SK-N-SH treated with all-trans-retinoic acid at 6 μM for 48 hours (cell line): ENCODE measurements at regions not wholly inside any gene's neighbourhood (a gene's known extent, or its start where the extent isn't known, plus 50 kb on each side); places are given as distances from the start of the nearest gene placed in this dataset.
A peak's percentile ranks its signal among the peaks of the same experiment; 100 is the strongest.

Experiments
- ATAC-seq: fragments of 200-7000 bp; cut with Tn5 transposase; 3 replicates; pipeline ENCODE4 v1.9.1; 2020; ENCODE audit warnings: mild to moderate bottlenecking, moderate library complexity
- ARNTL ChIP-seq: fragments of 450-650 bp; formaldehyde crosslinking; IDR thresholded peaks from 2 replicates; pipeline ENCODE4 v1.5.0; 2020; ENCODE audit warnings: low read depth, mild to moderate bottlenecking, moderate library complexity, borderline replicate concordance
- BACH2 ChIP-seq: fragments of 250-450 bp; sonication (Bioruptor Pico); IDR thresholded peaks from 2 replicates; pipeline ENCODE4 v1.9.0; 2021; ENCODE audit warnings: mild to moderate bottlenecking, borderline replicate concordance
- CSDC2 ChIP-seq: fragments of 250-450 bp; sonication (Bioruptor Pico); IDR thresholded peaks from 2 replicates; pipeline ENCODE4 v1.5.0; 2020; ENCODE audit warnings: mild to moderate bottlenecking, moderate library complexity
- ESRRG ChIP-seq: fragments of 250-450 bp; sonication (Bioruptor Pico); IDR thresholded peaks from 2 replicates; pipeline ENCODE4 v1.6.1; 2021; ENCODE audit warnings: mild to moderate bottlenecking
- GLIS3 ChIP-seq: fragments of 250-450 bp; sonication (Bioruptor Pico); IDR thresholded peaks from 2 replicates; pipeline ENCODE4 v1.5.0; 2020; ENCODE audit warnings: mild to moderate bottlenecking, moderate library complexity
- ISL1 ChIP-seq: fragments of 250-450 bp; sonication (Bioruptor Pico); IDR thresholded peaks from 2 replicates; pipeline ENCODE4 v2.1.2; 2022; ENCODE audit warnings: mild to moderate bottlenecking, moderate library complexity
- OSR1 ChIP-seq: fragments of 250-450 bp; sonication (Bioruptor Pico); IDR thresholded peaks from 2 replicates; pipeline ENCODE4 v1.8.0; 2022; ENCODE audit warnings: moderate library complexity, mild to moderate bottlenecking, inconsistent platforms
- PPARA ChIP-seq: fragments of 250-450 bp; sonication (Bioruptor Pico); IDR thresholded peaks from 2 replicates; pipeline ENCODE4 v1.5.0; 2020; ENCODE audit warnings: mild to moderate bottlenecking, borderline replicate concordance
- RARB ChIP-seq: fragments of 250-450 bp; sonication (Bioruptor Pico); IDR thresholded peaks from 2 replicates; pipeline ENCODE4 v1.8.0; 2021; ENCODE audit warnings: mild to moderate bottlenecking, moderate library complexity
- SNAI2 ChIP-seq: fragments of 250-450 bp; sonication (Bioruptor Pico); IDR thresholded peaks from 2 replicates; pipeline ENCODE4 v1.5.0; 2020; ENCODE audit warnings: mild to moderate bottlenecking, moderate library complexity
- TCF4 ChIP-seq: fragments of 250-450 bp; sonication (Bioruptor Pico); IDR thresholded peaks from 2 replicates; pipeline ENCODE4 v1.8.0; 2021; ENCODE audit warnings: mild to moderate bottlenecking, moderate library complexity, borderline replicate concordance
- TOX ChIP-seq: fragments of 250-450 bp; sonication (Bioruptor Pico); IDR thresholded peaks from 2 replicates; pipeline ENCODE4 v1.8.0; 2021; ENCODE audit warnings: mild to moderate bottlenecking, moderate library complexity, borderline replicate concordance
- ZC3H10 ChIP-seq: fragments of 250-450 bp; sonication (Bioruptor Pico); IDR thresholded peaks from 2 replicates; pipeline ENCODE4 v1.5.1; 2021; ENCODE audit warnings: mild to moderate bottlenecking, moderate library complexity
- ZFP3 ChIP-seq: fragments of 250-450 bp; sonication (Bioruptor Pico); IDR thresholded peaks from 2 replicates; pipeline ENCODE4 v1.5.0; 2020; ENCODE audit warnings: mild to moderate bottlenecking, moderate library complexity
- ZFP30 ChIP-seq: fragments of 450-650 bp; formaldehyde crosslinking; IDR thresholded peaks from 2 replicates; pipeline ENCODE4 v1.5.0; 2022; ENCODE audit warnings: mild to moderate bottlenecking, moderate library complexity
- ZNF565 ChIP-seq: fragments of 450-650 bp; formaldehyde crosslinking; conservative IDR thresholded peaks from 2 replicates; pipeline ENCODE4 v1.5.0; 2020; ENCODE audit warnings: low read depth, mild to moderate bottlenecking, moderate library complexity
- ZNF70 ChIP-seq: fragments of 450-650 bp; formaldehyde crosslinking; IDR thresholded peaks from 2 replicates; pipeline ENCODE4 v1.5.0; 2020; ENCODE audit warnings: mild to moderate bottlenecking, moderate library complexity
- ZNF8 ChIP-seq: fragments of 450-650 bp; formaldehyde crosslinking; IDR thresholded peaks from 2 replicates; pipeline ENCODE4 v1.5.0; 2020; ENCODE audit warnings: mild to moderate bottlenecking, moderate library complexity
- TF ChIP-seq, protein P1 (sequence below): fragments of 250-450 bp; sonication (Bioruptor Pico); IDR thresholded peaks from 2 replicates; pipeline ENCODE4 v1.5.1; 2020; ENCODE audit warnings: low read depth, mild to moderate bottlenecking, moderate library complexity
- TF ChIP-seq, protein P2 (sequence below): fragments of 250-450 bp; sonication (Bioruptor Pico); IDR thresholded peaks from 2 replicates; pipeline ENCODE4 v1.5.0; 2020; ENCODE audit warnings: mild to moderate bottlenecking, moderate library complexity
- TF ChIP-seq, protein P3 (sequence below): fragments of 250-450 bp; sonication (Bioruptor Pico); IDR thresholded peaks from 2 replicates; pipeline ENCODE4 v1.5.1; 2021; ENCODE audit warnings: mild to moderate bottlenecking, moderate library complexity
- TF ChIP-seq, protein P4 (sequence below): fragments of 250-450 bp; sonication (Bioruptor Pico); IDR thresholded peaks from 2 replicates; pipeline ENCODE4 v1.8.0; 2020; ENCODE audit warnings: mild to moderate bottlenecking, moderate library complexity, borderline replicate concordance

DNA sequence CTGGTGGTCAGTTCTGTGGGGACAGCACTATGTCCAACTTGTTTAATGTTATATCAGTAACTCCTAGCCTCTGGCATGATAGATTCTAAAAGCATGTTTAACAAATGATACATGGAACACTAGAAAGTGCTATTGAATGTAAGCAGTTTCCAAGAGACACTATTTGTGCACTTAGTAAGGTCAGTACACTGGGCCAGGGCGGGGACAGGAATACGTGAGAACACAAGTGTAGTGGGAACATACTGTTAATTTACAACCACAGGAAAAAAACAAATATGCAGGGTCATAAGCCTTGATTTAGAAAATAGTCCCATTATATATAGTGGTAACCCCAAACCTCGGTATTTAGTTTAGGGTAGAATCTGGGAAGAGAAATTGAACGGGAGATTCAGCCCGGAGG lies 88.9 kb upstream of the SLC38A2 start:
- ATAC-seq: peak; percentile 13; the same call in 1 of the 3 replicates
- TF ChIP-seq ZC3H10 (CRISPR knock-in tag) (no peak), RARB (CRISPR knock-in tag) (no peak), ESRRG (CRISPR knock-in tag) (no peak), ZNF8 (CRISPR knock-in tag) (no peak), ISL1 (CRISPR knock-in tag) (no peak), TCF4 (CRISPR knock-in tag) (no peak), BACH2 (CRISPR knock-in tag) (no peak), ARNTL (CRISPR knock-in tag) (no peak), ZNF70 (no peak), SNAI2 (CRISPR knock-in tag) (no peak), ZNF565 (CRISPR knock-in tag) (no peak), ZFP30 (CRISPR knock-in tag) (no peak), CSDC2 (CRISPR knock-in tag) (no peak), PPARA (no peak), OSR1 (no peak)
- TF ChIP-seq, protein P1, sequence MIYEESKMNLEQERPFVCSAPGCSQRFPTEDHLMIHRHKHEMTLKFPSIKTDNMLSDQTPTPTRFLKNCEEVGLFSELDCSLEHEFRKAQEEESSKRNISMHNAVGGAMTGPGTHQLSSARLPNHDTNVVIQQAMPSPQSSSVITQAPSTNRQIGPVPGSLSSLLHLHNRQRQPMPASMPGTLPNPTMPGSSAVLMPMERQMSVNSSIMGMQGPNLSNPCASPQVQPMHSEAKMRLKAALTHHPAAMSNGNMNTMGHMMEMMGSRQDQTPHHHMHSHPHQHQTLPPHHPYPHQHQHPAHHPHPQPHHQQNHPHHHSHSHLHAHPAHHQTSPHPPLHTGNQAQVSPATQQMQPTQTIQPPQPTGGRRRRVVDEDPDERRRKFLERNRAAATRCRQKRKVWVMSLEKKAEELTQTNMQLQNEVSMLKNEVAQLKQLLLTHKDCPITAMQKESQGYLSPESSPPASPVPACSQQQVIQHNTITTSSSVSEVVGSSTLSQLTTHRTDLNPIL (CRISPR knock-in tag): no peak
- TF ChIP-seq, protein P2, sequence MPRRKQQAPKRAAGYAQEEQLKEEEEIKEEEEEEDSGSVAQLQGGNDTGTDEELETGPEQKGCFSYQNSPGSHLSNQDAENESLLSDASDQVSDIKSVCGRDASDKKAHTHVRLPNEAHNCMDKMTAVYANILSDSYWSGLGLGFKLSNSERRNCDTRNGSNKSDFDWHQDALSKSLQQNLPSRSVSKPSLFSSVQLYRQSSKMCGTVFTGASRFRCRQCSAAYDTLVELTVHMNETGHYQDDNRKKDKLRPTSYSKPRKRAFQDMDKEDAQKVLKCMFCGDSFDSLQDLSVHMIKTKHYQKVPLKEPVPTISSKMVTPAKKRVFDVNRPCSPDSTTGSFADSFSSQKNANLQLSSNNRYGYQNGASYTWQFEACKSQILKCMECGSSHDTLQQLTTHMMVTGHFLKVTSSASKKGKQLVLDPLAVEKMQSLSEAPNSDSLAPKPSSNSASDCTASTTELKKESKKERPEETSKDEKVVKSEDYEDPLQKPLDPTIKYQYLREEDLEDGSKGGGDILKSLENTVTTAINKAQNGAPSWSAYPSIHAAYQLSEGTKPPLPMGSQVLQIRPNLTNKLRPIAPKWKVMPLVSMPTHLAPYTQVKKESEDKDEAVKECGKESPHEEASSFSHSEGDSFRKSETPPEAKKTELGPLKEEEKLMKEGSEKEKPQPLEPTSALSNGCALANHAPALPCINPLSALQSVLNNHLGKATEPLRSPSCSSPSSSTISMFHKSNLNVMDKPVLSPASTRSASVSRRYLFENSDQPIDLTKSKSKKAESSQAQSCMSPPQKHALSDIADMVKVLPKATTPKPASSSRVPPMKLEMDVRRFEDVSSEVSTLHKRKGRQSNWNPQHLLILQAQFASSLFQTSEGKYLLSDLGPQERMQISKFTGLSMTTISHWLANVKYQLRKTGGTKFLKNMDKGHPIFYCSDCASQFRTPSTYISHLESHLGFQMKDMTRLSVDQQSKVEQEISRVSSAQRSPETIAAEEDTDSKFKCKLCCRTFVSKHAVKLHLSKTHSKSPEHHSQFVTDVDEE: no peak
- TF ChIP-seq, protein P3, sequence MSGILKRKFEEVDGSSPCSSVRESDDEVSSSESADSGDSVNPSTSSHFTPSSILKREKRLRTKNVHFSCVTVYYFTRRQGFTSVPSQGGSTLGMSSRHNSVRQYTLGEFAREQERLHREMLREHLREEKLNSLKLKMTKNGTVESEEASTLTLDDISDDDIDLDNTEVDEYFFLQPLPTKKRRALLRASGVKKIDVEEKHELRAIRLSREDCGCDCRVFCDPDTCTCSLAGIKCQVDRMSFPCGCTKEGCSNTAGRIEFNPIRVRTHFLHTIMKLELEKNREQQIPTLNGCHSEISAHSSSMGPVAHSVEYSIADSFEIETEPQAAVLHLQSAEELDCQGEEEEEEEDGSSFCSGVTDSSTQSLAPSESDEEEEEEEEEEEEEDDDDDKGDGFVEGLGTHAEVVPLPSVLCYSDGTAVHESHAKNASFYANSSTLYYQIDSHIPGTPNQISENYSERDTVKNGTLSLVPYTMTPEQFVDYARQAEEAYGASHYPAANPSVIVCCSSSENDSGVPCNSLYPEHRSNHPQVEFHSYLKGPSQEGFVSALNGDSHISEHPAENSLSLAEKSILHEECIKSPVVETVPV (CRISPR knock-in tag): no peak

DNA sequence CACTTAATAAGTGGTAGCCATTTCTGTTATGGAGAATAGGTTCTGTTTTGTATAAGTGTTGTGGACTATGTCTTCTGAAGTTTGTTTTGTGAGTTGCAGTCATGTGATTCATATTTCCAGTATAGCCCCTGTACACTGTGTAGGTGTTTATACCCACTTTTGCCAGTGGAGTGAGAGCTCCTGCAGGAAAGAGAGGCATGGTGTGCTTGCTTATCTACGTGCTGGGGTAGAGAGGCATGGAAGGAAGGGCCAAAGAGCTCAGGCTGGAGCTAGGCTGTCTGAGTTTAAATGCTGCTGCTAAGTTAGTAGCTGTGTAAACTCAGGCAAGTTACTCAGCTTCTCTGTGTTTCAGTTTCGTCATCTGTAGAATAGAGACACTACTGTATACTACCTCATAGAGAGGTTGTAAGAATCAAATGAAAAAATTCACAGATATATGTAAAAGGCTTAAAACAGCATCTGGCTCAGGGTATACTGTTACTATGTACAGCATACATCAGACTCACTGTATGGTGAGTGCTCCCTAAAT lies 88.2 kb upstream of the SLC38A2 start:
- no peak for ATAC-seq
- TF ChIP-seq ARNTL (CRISPR knock-in tag) (no peak), ZFP3 (CRISPR knock-in tag) (no peak), SNAI2 (CRISPR knock-in tag) (no peak), ZNF8 (CRISPR knock-in tag) (no peak), ZNF565 (CRISPR knock-in tag) (no peak)
- TF ChIP-seq, protein P4, sequence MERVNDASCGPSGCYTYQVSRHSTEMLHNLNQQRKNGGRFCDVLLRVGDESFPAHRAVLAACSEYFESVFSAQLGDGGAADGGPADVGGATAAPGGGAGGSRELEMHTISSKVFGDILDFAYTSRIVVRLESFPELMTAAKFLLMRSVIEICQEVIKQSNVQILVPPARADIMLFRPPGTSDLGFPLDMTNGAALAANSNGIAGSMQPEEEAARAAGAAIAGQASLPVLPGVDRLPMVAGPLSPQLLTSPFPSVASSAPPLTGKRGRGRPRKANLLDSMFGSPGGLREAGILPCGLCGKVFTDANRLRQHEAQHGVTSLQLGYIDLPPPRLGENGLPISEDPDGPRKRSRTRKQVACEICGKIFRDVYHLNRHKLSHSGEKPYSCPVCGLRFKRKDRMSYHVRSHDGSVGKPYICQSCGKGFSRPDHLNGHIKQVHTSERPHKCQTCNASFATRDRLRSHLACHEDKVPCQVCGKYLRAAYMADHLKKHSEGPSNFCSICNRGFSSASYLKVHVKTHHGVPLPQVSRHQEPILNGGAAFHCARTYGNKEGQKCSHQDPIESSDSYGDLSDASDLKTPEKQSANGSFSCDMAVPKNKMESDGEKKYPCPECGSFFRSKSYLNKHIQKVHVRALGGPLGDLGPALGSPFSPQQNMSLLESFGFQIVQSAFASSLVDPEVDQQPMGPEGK (CRISPR knock-in tag): no peak
- TF ChIP-seq, protein P3 (CRISPR knock-in tag): no peak

DNA sequence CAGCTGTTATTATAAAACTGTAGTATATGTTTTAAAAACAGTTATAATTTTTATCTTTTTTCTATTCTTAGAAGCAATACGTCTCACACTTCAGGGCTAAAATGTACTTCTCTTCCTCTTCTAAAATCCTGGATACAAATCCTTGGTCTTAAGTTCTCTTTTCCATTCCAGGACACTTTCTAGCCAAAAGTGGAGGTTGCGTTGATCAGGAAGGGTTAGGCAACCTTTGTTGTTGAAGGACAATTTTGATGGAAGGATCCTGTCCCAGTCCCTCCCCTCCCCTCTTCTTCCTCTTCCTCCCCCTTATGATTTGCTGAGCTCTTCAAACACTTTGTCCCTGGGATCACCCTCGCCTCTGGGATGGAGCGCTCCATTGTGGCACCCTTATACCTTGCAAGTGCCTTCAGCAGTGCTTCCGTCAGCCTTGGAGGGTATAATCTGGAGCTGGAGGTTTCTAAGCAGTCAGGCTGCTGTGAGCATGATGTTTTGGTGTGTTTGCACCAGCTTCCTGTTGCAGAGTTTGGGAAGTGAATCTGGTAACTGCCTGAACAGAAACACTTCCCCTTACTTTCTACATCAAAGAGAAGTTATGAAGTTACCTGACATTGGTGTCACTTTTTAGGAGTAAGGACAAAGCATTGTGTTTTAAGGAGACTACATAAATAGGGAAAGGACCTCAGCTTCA lies 87.4 kb upstream of the SLC38A2 start:
- ATAC-seq: no peak
- TF ChIP-seq ZNF70 (no peak), ZC3H10 (CRISPR knock-in tag) (no peak), SNAI2 (CRISPR knock-in tag) (no peak), TCF4 (CRISPR knock-in tag) (no peak), TOX (CRISPR knock-in tag) (no peak), CSDC2 (CRISPR knock-in tag) (no peak), GLIS3 (CRISPR knock-in tag) (no peak), ZNF8 (CRISPR knock-in tag) (no peak), ZNF565 (CRISPR knock-in tag) (no peak)
- TF ChIP-seq, protein P2: no peak
- TF ChIP-seq, protein P1 (CRISPR knock-in tag): no peak
